Peyer's patch (tissue), 4 donors: ENCODE measurements at regions not wholly inside any gene's neighbourhood (a gene's known extent, or its start where the extent isn't known, plus 50 kb on each side); places are given as distances from the start of the nearest gene placed in this dataset.

Source experiments
- DNase-seq, 3 donors: peaks; one replicate each; pipeline ENCODE4 v3.0.0-alpha.2; 2017 to 2019
- H3K27ac ChIP-seq, 4 donors: fragments of 200-600 bp; sonication (generic); one replicate each; pipeline ENCODE4 v1.5.1; 2016 to 2019
- H3K27me3 ChIP-seq, 2 donors: fragments of 200-600 bp; sonication (generic); one replicate each; pipeline ENCODE4 v1.5.1; 2019
- H3K36me3 ChIP-seq, 3 donors: fragments of 200-600 bp; sonication (generic); one replicate each; pipeline ENCODE4 v1.5.1; 2016 to 2019
- H3K4me1 ChIP-seq, 4 donors: fragments of 200-600 bp; sonication (generic); one replicate each; pipeline ENCODE4 v1.5.1; 2016 to 2019
- H3K4me3 ChIP-seq, 4 donors: fragments of 200-600 bp; sonication (generic); 1 replicate in 3 of 4; 2 replicates in 1 of 4; pipeline ENCODE4 v1.5.1; 2016 to 2019; ENCODE audit warnings: mild to moderate bottlenecking in 1 of 4
- H3K9me3 ChIP-seq, 4 donors: fragments of 200-600 bp; sonication (generic); one replicate each; pipeline ENCODE4 v1.5.1; 2016 to 2019; ENCODE audit warnings: mild to moderate bottlenecking in 1 of 4
- CTCF ChIP-seq, 6 experiments: fragments of 450-650 bp in 4 of 6; fragments of 200-600 bp in 2 of 6; sonication (generic) in 1 of 6; IDR thresholded peaks; one replicate each; pipeline ENCODE4 v1.5.1; 2017 to 2019; ENCODE audit warnings: antibody characterized with exemption in 6 of 6, mild to moderate bottlenecking in 3 of 6, moderate library complexity in 1 of 6
- POLR2A ChIP-seq, 2 donors: fragments of 450-650 bp; IDR thresholded peaks; one replicate each; pipeline ENCODE4 v1.5.1; 2017; ENCODE audit warnings: antibody characterized with exemption in 2 of 2, mild to moderate bottlenecking in 2 of 2, moderate library complexity in 2 of 2

- Histone ChIP-seq H3K36me3 (no peaks in the 10 kb centered on the region), H3K9me3 (no peaks in the 10 kb centered on the region), H3K4me1 (no peaks in the 10 kb centered on the region), H3K27me3 (no peaks in the 10 kb centered on the region), H3K4me3 (no peak overlapping the region), H3K27ac (no peak overlapping the region)
- no peak for DNase-seq
- TF ChIP-seq CTCF (IDR thresholded peaks at IDR 0.05) (no peak), POLR2A (IDR thresholded peaks at IDR 0.05) (no peak)
Observed at GRCh38 chr15:95804484-95804883, 526.0 kb upstream of the NR2F2 start.

- H3K27ac ChIP-seq = no peak overlapping the region
- H3K36me3 ChIP-seq = no peaks in the 10 kb centered on the region
- no peaks in the 10 kb centered on the region for H3K27me3 ChIP-seq
- no peak overlapping the region for H3K4me3 ChIP-seq
- TF ChIP-seq CTCF (IDR thresholded peaks at IDR 0.05) = no peak
- H3K4me1 ChIP-seq = no peaks in the 10 kb centered on the region
- no peaks in the 10 kb centered on the region for H3K9me3 ChIP-seq
- no peak for DNase-seq
Observed at GRCh38 chr15:95812491-95812890, 518.0 kb upstream of the NR2F2 start.

GRCh38 chr15:95814908-95815307 lies 515.6 kb upstream of the NR2F2 start:
- Histone ChIP-seq H3K9me3 (no peaks in the 10 kb centered on the region), H3K4me3 (no peak overlapping the region), H3K27me3 (no peaks in the 10 kb centered on the region), H3K36me3 (no peaks in the 10 kb centered on the region), H3K4me1 (no peaks in the 10 kb centered on the region), H3K27ac (no peak overlapping the region)
- TF ChIP-seq CTCF (IDR thresholded peaks at IDR 0.05) (no peak), POLR2A (IDR thresholded peaks at IDR 0.05) (no peak)
- no peak for DNase-seq

- DNase-seq = no peak
- no peaks in the 10 kb centered on the region for H3K9me3 ChIP-seq
- H3K4me3 ChIP-seq = no peak overlapping the region
- TF ChIP-seq CTCF (IDR thresholded peaks at IDR 0.05) (no peak), POLR2A (IDR thresholded peaks at IDR 0.05) (no peak)
- no peak overlapping the region for H3K27ac ChIP-seq
- no peaks in the 10 kb centered on the region for H3K27me3 ChIP-seq
- no peaks in the 10 kb centered on the region for H3K36me3 ChIP-seq
- no peaks in the 10 kb centered on the region for H3K4me1 ChIP-seq
Observed at GRCh38 chr15:95816591-95816990, 513.9 kb upstream of the NR2F2 start.

GRCh38 chr15:95822961-95823360 lies 507.5 kb upstream of the NR2F2 start:
- no peak for TF ChIP-seq CTCF (IDR thresholded peaks at IDR 0.05)
- TF ChIP-seq POLR2A (IDR thresholded peaks at IDR 0.05) = no peak
- no peak overlapping the region for H3K4me3 ChIP-seq
- no peaks in the 10 kb centered on the region for H3K27me3 ChIP-seq
- H3K9me3 ChIP-seq = no peaks in the 10 kb centered on the region
- no peaks in the 10 kb centered on the region for H3K4me1 ChIP-seq
- no peaks in the 10 kb centered on the region for H3K36me3 ChIP-seq
- H3K27ac ChIP-seq = no peak overlapping the region
- DNase-seq = no peak

- no peaks in the 10 kb centered on the region for H3K27me3 ChIP-seq
- no peaks in the 10 kb centered on the region for H3K36me3 ChIP-seq
- no peaks in the 10 kb centered on the region for H3K9me3 ChIP-seq
- no peak for TF ChIP-seq CTCF (IDR thresholded peaks at IDR 0.05)
- no peak for TF ChIP-seq POLR2A (IDR thresholded peaks at IDR 0.05)
- no peak for DNase-seq
- H3K4me3 ChIP-seq = no peak overlapping the region
- H3K27ac ChIP-seq = no peak overlapping the region
- no peaks in the 10 kb centered on the region for H3K4me1 ChIP-seq
Observed at GRCh38 chr15:95825208-95825607, 505.3 kb upstream of the NR2F2 start.
